ENCODE measurements at regions not wholly inside any gene's neighbourhood (a gene's known extent, or its start where the extent isn't known, plus 50 kb on each side); places are given as distances from the start of the nearest gene placed in this dataset.

- DNase-seq (ENCODE audit: extremely low spot score, insufficient read length, low read depth), result no peak
- no peak for FAIRE-seq
Measured at GRCh38 chr12:41634091-41634490, 446.0 kb downstream of the PDZRN4 start.

- DNase-seq (ENCODE audit: extremely low spot score, insufficient read length, low read depth), result no peak
- FAIRE-seq, result no peak
Measured at GRCh38 chr12:41629611-41630010, 441.5 kb downstream of the PDZRN4 start.

- FAIRE-seq, result no peak
- no peak for DNase-seq (ENCODE audit: extremely low spot score, insufficient read length, low read depth)
Measured at GRCh38 chr12:41627476-41627875, 439.4 kb downstream of the PDZRN4 start.

- DNase-seq (ENCODE audit: extremely low spot score, insufficient read length, low read depth) (no peak), FAIRE-seq (no peak)
Measured at GRCh38 chr12:41624571-41624970, 436.5 kb downstream of the PDZRN4 start.
